ENCODE measurements at regions not wholly inside any gene's neighbourhood (a gene's known extent, or its start where the extent isn't known, plus 50 kb on each side); places are given as distances from the start of the nearest gene placed in this dataset.
"Not testable (repeated sequence)": the region's sequence is repeated elsewhere in the genome, so short reads cannot be mapped to it uniquely, and the experiment has no call there.

GRCh38 chr7:54259185-54259584 lies 283.0 kb upstream of the VSTM2A start:
- no peak overlapping the region for H3K27ac ChIP-seq
- TF ChIP-seq CTCF (IDR thresholded peaks at IDR 0.05) (no peak), POLR2A (IDR thresholded peaks at IDR 0.05) (no peak)
- DNase-seq (no peak), ATAC-seq (no peak)
- H3K4me3 ChIP-seq = no peak overlapping the region
- no peaks in the 10 kb centered on the region for H3K4me1 ChIP-seq
- H3K27me3 ChIP-seq = no peaks in the 10 kb centered on the region
- no peaks in the 10 kb centered on the region for H3K9me3 ChIP-seq
- no peaks in the 10 kb centered on the region for H3K36me3 ChIP-seq (replicated peaks in 1 of 2; ENCODE audit: insufficient read depth in 1 of 2, low read depth in 2 of 2)
- intact Hi-C loops (cut with DNase I) = no loop called here
- 78 to 83% methylated on average over 8 to 9 of the region's 9 CpGs for WGBS, 2 donors

GRCh38 chr7:54260941-54261371 lies 281.2 kb upstream of the VSTM2A start:
- TF ChIP-seq CTCF (IDR thresholded peaks at IDR 0.05) = no peak
- TF ChIP-seq POLR2A (IDR thresholded peaks at IDR 0.05) = no peak
- Histone ChIP-seq H3K9me3 (no peaks in the 10 kb centered on the region), H3K4me1 (no peaks in the 10 kb centered on the region), H3K27ac (no peak overlapping the region), H3K4me3 (no peak overlapping the region), H3K27me3 (no peaks in the 10 kb centered on the region), H3K36me3 (replicated peaks in 1 of 2; ENCODE audit: insufficient read depth in 1 of 2, low read depth in 2 of 2) (no peaks in the 10 kb centered on the region)
- WGBS, 2 donors = 39 to 55% methylated on average over 1 of the region's 1 CpG
- intact Hi-C loops (cut with DNase I) = no loop called here
- no peak for ATAC-seq
- DNase-seq = no peak

- Histone ChIP-seq H3K9me3 (peaks cover 0 to 10% (median 0%) of the 10 kb centered on the region in 3 donors), H3K4me1 (no peaks in the 10 kb centered on the region), H3K27me3 (no peaks in the 10 kb centered on the region), H3K36me3 (replicated peaks in 1 of 2; ENCODE audit: insufficient read depth in 1 of 2, low read depth in 2 of 2) (no peaks in the 10 kb centered on the region), H3K4me3 (no peak overlapping the region), H3K27ac (no peak overlapping the region)
- intact Hi-C loops (cut with DNase I) = no loop called here
- WGBS, 2 donors = 13 to 14% methylated on average over 1 of the region's 1 CpG
- no peak for DNase-seq
- ATAC-seq = no peak
- TF ChIP-seq POLR2A (IDR thresholded peaks at IDR 0.05) (no peak), CTCF (IDR thresholded peaks at IDR 0.05) (no peak)
Measured at GRCh38 chr7:54278847-54279246, 263.3 kb upstream of the VSTM2A start.

GRCh38 chr7:54292171-54292925 lies 249.8 kb upstream of the VSTM2A start:
- DNase-seq (no peak), ATAC-seq (no peak)
- H3K9me3 ChIP-seq = no peaks in the 10 kb centered on the region
- no peaks in the 10 kb centered on the region for H3K36me3 ChIP-seq (replicated peaks in 1 of 2; ENCODE audit: insufficient read depth in 1 of 2, low read depth in 2 of 2)
- H3K4me3 ChIP-seq = no peak overlapping the region
- whole genome bisulfite sequencing, 2 donors = 17% methylated on average over 8 of the region's 8 CpGs
- no peak overlapping the region for H3K27ac ChIP-seq
- intact Hi-C loops (cut with DNase I) = no loop called here
- no peaks in the 10 kb centered on the region for H3K4me1 ChIP-seq
- H3K27me3 ChIP-seq = no peaks in the 10 kb centered on the region
- TF ChIP-seq CTCF (IDR thresholded peaks at IDR 0.05) (no peak), POLR2A (IDR thresholded peaks at IDR 0.05) (no peak)

GRCh38 chr7:54299426-54299825 lies 242.7 kb upstream of the VSTM2A start:
- no peak for TF ChIP-seq POLR2A (IDR thresholded peaks at IDR 0.05)
- no peak for TF ChIP-seq CTCF (IDR thresholded peaks at IDR 0.05)
- H3K4me3 ChIP-seq = no peak overlapping the region
- no peaks in the 10 kb centered on the region for H3K9me3 ChIP-seq
- no peaks in the 10 kb centered on the region for H3K4me1 ChIP-seq
- H3K36me3 ChIP-seq (replicated peaks in 1 of 2; ENCODE audit: insufficient read depth in 1 of 2, low read depth in 2 of 2) = no peaks in the 10 kb centered on the region
- intact Hi-C loops (cut with DNase I) = no loop called here
- H3K27ac ChIP-seq = no peak overlapping the region
- 47 to 57% methylated on average over 4 of the region's 4 CpGs for WGBS, 2 donors
- no peaks in the 10 kb centered on the region for H3K27me3 ChIP-seq
- no peak for ATAC-seq
- no peak for DNase-seq

GRCh38 chr7:54315955-54316354 lies 226.2 kb upstream of the VSTM2A start:
- H3K4me1 ChIP-seq; H3K36me3 ChIP-seq (replicated peaks in 1 of 2; ENCODE audit: insufficient read depth in 1 of 2, low read depth in 2 of 2); intact Hi-C loops (cut with DNase I); H3K9me3 ChIP-seq; ATAC-seq; H3K27me3 ChIP-seq; H3K27ac ChIP-seq; H3K4me3 ChIP-seq; DNase-seq: not testable (repeated sequence)

Data from body of pancreas (tissue), 4 donors.